Fibroblast of the aortic adventitia (primary cell): ENCODE measurements at regions not wholly inside any gene's neighbourhood (a gene's known extent, or its start where the extent isn't known, plus 50 kb on each side); places are given as distances from the start of the nearest gene placed in this dataset.

Experiments
- DNase-seq: peaks from one replicate; pipeline ENCODE4 v3.0.0-alpha.2; 2010; ENCODE audit warnings: low read depth
- H3K4me3 ChIP-seq: 2 replicates; pipeline ENCODE4 v1.5.1; 2011; ENCODE audit warnings: low read depth, mild to moderate bottlenecking, control low read depth, low read length, moderate library complexity
- TF ChIP-seq, protein P1 (sequence below): IDR thresholded peaks from 2 replicates; pipeline ENCODE4 v1.5.1; 2011; ENCODE audit warnings: mild to moderate bottlenecking, low read length, control low read depth, inconsistent platforms; ENCODE audit not compliant: insufficient read depth

DNA sequence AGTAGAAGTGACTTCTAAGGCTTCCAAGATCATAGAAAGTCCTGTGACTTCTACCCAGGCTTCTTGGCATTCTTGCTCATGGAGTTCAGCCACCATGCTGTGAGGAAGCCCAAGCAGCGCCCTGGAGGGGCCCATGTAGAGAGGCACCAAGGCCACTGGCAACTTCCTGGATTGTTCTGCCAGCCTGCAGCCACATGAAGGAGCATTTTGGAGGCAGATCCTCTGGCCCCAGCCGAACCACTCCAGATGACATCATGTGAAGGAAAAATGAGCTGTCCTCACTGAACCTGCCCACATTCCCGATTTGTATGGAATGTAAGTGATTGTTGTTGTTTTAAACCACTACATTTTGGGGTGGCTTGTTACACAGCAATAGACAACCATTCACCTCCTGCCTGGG lies 51.5 kb upstream of the MNX1 start:
- DNase-seq: no peak
- TF ChIP-seq, protein P1, sequence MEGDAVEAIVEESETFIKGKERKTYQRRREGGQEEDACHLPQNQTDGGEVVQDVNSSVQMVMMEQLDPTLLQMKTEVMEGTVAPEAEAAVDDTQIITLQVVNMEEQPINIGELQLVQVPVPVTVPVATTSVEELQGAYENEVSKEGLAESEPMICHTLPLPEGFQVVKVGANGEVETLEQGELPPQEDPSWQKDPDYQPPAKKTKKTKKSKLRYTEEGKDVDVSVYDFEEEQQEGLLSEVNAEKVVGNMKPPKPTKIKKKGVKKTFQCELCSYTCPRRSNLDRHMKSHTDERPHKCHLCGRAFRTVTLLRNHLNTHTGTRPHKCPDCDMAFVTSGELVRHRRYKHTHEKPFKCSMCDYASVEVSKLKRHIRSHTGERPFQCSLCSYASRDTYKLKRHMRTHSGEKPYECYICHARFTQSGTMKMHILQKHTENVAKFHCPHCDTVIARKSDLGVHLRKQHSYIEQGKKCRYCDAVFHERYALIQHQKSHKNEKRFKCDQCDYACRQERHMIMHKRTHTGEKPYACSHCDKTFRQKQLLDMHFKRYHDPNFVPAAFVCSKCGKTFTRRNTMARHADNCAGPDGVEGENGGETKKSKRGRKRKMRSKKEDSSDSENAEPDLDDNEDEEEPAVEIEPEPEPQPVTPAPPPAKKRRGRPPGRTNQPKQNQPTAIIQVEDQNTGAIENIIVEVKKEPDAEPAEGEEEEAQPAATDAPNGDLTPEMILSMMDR: no peak

DNA sequence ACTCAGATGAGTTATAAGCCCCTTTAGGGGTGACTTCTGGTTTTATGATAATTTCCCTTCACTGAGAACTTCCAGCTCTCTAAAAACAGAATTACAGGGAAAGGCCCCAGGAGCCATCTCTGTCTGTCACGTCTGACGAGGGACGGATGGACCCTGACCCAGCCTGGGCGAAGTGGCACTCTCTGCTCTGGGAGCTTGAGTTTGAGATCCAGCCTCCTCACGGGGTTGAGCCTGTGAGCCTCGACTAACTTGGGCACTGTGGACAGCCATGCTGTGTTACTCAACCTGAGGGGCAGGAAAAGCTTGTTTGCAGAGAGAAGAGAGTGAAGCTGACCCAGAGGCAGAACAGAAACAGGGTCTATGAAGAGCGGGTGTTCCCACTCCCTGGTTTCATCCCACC lies 54.6 kb upstream of the MNX1 start:
- no peak for DNase-seq
- H3K4me3 ChIP-seq: no peak overlapping the region
- TF ChIP-seq, protein P1: no peak

More for the DNA sequence above, 51.5 kb upstream of the MNX1 start:
- H3K4me3 ChIP-seq: no peak overlapping the region

DNA sequence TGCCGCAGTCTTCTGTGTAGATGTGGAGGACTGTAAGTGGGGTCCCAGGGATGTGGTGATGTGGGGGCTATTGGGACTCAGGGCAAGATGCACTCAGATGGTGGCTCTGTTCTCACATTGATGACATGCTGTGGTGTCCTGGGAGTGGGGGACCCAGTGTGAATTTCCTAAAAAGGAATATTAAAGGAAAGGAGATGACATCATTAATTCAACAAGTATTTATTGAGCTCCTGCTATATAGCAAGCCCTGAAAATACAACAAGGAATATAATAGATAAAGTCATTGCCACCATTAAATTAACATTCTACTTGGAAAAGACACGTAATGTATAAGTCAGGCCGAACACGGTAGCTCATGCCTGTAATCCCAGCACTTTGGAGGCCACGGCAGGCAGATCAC lies 61.9 kb upstream of the MNX1 start:
- DNase-seq: no peak
- H3K4me3 ChIP-seq: no peak overlapping the region
- TF ChIP-seq, protein P1: no peak

DNA sequence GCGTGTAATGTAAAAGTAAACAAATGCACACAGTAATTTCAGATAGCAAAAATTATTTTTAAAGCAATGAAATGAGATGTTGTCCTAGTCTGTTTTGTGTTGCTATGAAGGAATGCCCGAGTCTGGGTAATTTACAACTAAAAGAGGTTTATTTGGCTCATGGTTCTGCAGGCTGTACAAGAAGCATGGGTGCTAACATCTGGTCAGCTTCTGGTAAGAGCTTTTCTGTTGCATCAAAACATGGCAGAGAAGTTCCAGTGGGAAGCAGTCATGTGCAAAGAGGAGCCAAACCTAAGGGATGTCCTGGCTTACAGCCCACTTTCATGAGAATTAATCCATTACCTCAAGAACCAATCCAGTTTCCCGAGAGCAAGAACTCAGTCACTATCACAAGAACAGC lies 62.9 kb upstream of the MNX1 start:
- no peak overlapping the region for H3K4me3 ChIP-seq
- TF ChIP-seq, protein P1: no peak
- no peak for DNase-seq

DNA sequence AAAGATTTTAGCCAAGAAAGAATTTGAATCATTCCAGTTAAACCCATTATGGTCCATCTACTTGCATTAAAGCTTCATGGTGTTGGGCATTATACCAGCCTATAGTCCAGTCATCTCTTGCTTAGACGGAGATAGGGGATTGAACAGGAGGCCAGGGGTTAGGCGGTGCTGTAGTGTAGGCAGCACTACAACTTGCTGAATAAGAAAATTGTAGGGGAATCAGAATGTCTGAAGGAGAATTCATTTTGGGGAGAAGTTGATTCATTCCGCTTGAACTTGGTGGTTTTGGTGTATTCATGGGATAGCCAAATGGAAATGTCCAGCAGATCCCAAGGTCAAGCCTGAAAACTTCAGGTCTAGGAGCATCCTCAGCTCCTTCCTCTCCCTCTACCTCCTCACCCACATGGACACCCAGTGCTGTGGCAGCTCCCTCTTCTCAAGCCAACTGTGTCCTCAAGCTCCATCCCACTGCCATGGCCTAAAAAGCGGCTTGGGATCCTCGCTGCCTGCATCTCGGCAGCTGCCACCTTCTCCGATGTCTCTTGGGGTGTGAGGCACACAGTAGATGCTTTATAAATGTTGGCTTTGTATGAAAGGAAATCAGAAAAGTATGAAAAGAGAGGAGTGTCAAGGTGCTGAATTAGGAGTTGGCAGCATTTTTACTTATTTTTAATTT lies 63.6 kb upstream of the MNX1 start:
- H3K4me3 ChIP-seq: no peak overlapping the region
- DNase-seq: no peak
- TF ChIP-seq, protein P1: no peak

DNA sequence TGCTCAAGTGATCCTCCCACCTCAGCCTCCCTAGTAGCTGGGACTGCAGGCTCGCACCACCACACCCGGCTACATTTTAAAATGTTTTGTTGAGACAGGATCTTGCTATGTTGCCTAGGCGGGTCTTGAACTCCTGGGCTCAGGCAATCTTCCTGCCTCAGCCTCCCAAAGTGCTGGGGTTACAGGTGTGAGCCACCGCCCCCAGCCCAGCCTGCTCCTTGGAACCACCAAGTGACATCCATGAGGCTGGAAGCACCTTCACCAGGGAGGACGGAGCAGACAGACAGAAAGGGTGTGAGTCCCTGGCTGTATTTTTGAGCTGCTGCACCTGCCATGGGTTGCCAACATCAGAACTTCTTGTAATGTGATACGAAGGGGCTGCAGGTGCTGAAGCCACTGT lies 62.3 kb upstream of the UBE3C start:
- TF ChIP-seq, protein P1: no peak
- no peak for DNase-seq
- no peak overlapping the region for H3K4me3 ChIP-seq

DNA sequence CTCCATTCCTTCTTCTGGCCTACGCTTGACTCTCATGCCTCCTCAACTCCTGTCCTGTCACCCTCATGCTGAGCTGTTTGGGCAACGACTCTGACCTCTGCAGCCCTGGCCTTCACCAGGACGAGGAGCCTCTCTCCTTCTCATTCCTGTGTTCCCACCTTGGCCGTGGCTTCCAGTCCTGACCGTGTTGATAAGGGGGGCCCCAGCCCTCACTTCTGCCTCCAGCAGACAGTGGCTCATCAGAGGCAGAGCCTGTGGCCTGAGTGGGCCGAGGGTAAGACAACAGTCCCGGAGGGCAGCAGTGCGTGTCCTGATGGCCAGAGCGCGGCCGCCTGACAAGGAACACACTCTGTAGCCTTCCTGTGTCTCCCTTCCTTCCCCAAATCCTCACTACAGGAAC lies 61.7 kb upstream of the UBE3C start:
- TF ChIP-seq, protein P1: no peak
- no peak overlapping the region for H3K4me3 ChIP-seq
- no peak for DNase-seq
